OCI-LY1 (cell line): ENCODE measurements at regions not wholly inside any gene's neighbourhood (a gene's known extent, or its start where the extent isn't known, plus 50 kb on each side); places are given as distances from the start of the nearest gene placed in this dataset.

Experiments used
- H2AFZ ChIP-seq: fragments of 200-600 bp; sonication (generic), shearing (Covaris generic); 2 replicates; pipeline ENCODE4 v1.6.0; 2014; ENCODE audit warnings: antibody characterized with exemption, mild to moderate bottlenecking, low read length
- H3F3A ChIP-seq: fragments of 200-600 bp; sonication (generic), shearing (Covaris generic); 2 replicates; pipeline ENCODE4 v1.6.0; 2014; ENCODE audit warnings: mild to moderate bottlenecking, antibody characterized with exemption, low read length, moderate library complexity; ENCODE audit not compliant: insufficient read depth
- H3K27ac ChIP-seq: fragments of 200-600 bp; sonication (generic); 2 replicates; pipeline ENCODE4 v1.5.1; 2014; ENCODE audit warnings: low read length, mixed run types, mild to moderate bottlenecking, low read depth; ENCODE audit not compliant: poor library complexity, severe bottlenecking
- H3K27me3 ChIP-seq: fragments of 200-600 bp; sonication (generic); 2 replicates; pipeline ENCODE4 v1.6.0; 2014; ENCODE audit warnings: antibody characterized with exemption, mild to moderate bottlenecking, low read length, moderate library complexity; ENCODE audit not compliant: insufficient read depth
- H3K36me3 ChIP-seq: fragments of 200-600 bp; sonication (generic); 2 replicates; pipeline ENCODE4 v1.6.1; 2014; ENCODE audit warnings: mild to moderate bottlenecking, antibody characterized with exemption, low read length, moderate library complexity, mixed read lengths; ENCODE audit not compliant: insufficient read depth
- H3K4me1 ChIP-seq: fragments of 200-600 bp; sonication (generic); 2 replicates; pipeline ENCODE4 v1.5.1; 2014; ENCODE audit warnings: mild to moderate bottlenecking, low read length, moderate library complexity; ENCODE audit not compliant: insufficient read depth, severe bottlenecking
- H3K4me2 ChIP-seq: fragments of 200-600 bp; sonication (generic), shearing (Covaris generic); 2 replicates; pipeline ENCODE4 v1.6.1; 2014; ENCODE audit warnings: low read length
- H3K4me3 ChIP-seq: fragments of 200-600 bp; sonication (generic); 2 replicates; pipeline ENCODE4 v1.5.1; 2014; ENCODE audit warnings: low read length, low read depth, mild to moderate bottlenecking, mixed read lengths; ENCODE audit not compliant: poor library complexity, severe bottlenecking
- H3K79me2 ChIP-seq: fragments of 200-600 bp; shearing (Covaris generic); 2 replicates; pipeline ENCODE4 v1.6.1; 2016; ENCODE audit warnings: mixed run types, low read length, mixed read lengths; ENCODE audit not compliant: insufficient read depth
- H3K9ac ChIP-seq: fragments of 200-600 bp; sonication (generic), shearing (Covaris generic); 2 replicates; pipeline ENCODE4 v1.6.1; 2014; ENCODE audit warnings: mild to moderate bottlenecking, low read length, mixed read lengths
- H3K9me2 ChIP-seq: fragments of 200-600 bp; sonication (generic), shearing (Covaris generic); 2 replicates; pipeline ENCODE4 v1.6.1; 2014; ENCODE audit warnings: low read depth, mild to moderate bottlenecking, low read length, mixed read lengths
- H3K9me3 ChIP-seq: fragments of 200-600 bp; shearing (Covaris generic); 2 replicates; pipeline ENCODE4 v1.6.1; 2014; ENCODE audit warnings: low read length, mixed read lengths
- H4K20me1 ChIP-seq: fragments of 200-600 bp; sonication (generic), shearing (Covaris generic); 2 replicates; pipeline ENCODE4 v1.6.0; 2016; ENCODE audit warnings: mild to moderate bottlenecking, low read length; ENCODE audit not compliant: insufficient read depth
- EZH2 ChIP-seq: fragments of 200-600 bp; sonication (generic), shearing (Covaris generic); IDR thresholded peaks from 2 replicates; pipeline ENCODE4 v1.8.0; 2017; ENCODE audit warnings: borderline replicate concordance, mixed run types, mild to moderate bottlenecking, antibody characterized with exemption, low read length, moderate library complexity, mixed read lengths
- TF ChIP-seq, protein P1 (sequence below): fragments of 200-600 bp; sonication (generic), shearing (Covaris generic); IDR thresholded peaks from 2 replicates; pipeline ENCODE4 v1.5.1; 2017; ENCODE audit warnings: mild to moderate bottlenecking, antibody characterized with exemption, low read length, moderate library complexity, mixed read lengths

DNA sequence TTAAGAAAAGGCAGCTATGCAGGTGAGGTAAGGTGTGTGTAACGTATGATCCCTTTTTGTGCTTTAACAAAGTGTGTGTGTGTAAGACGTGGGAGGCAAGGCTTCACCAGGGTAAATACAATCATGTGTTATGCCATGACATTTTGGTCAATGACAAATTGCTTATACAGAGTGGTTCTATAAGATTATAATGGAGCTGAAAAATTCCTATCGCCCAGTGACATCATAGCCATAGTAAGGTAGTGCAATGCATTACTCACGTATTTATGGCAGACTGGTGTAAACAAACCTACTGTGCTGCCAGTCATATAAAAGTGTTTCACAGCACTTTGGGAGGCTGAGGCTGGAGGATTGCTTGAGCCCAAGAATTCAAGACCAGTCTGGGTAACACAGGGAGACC, 60.2 kb upstream of the LCTL start:
- no peaks in the 10 kb centered on the region for H3K9me3 ChIP-seq
- H3K27me3 ChIP-seq = no peaks in the 10 kb centered on the region
- H3K36me3 ChIP-seq = no peaks in the 10 kb centered on the region
- H3K79me2 ChIP-seq = no peaks in the 10 kb centered on the region
- TF ChIP-seq EZH2 = no peak
- TF ChIP-seq, protein P1, sequence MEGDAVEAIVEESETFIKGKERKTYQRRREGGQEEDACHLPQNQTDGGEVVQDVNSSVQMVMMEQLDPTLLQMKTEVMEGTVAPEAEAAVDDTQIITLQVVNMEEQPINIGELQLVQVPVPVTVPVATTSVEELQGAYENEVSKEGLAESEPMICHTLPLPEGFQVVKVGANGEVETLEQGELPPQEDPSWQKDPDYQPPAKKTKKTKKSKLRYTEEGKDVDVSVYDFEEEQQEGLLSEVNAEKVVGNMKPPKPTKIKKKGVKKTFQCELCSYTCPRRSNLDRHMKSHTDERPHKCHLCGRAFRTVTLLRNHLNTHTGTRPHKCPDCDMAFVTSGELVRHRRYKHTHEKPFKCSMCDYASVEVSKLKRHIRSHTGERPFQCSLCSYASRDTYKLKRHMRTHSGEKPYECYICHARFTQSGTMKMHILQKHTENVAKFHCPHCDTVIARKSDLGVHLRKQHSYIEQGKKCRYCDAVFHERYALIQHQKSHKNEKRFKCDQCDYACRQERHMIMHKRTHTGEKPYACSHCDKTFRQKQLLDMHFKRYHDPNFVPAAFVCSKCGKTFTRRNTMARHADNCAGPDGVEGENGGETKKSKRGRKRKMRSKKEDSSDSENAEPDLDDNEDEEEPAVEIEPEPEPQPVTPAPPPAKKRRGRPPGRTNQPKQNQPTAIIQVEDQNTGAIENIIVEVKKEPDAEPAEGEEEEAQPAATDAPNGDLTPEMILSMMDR = no peak
- no peak overlapping the region for H3K4me2 ChIP-seq
- no peaks in the 10 kb centered on the region for H3K9me2 ChIP-seq
- H3K4me3 ChIP-seq = no peak overlapping the region
- no peak overlapping the region for H3K27ac ChIP-seq
- no peak overlapping the region for H3K9ac ChIP-seq
- no peaks in the 10 kb centered on the region for H3F3A ChIP-seq
- no peaks in the 10 kb centered on the region for H4K20me1 ChIP-seq
- no peak overlapping the region for H2AFZ ChIP-seq
- no peaks in the 10 kb centered on the region for H3K4me1 ChIP-seq

DNA sequence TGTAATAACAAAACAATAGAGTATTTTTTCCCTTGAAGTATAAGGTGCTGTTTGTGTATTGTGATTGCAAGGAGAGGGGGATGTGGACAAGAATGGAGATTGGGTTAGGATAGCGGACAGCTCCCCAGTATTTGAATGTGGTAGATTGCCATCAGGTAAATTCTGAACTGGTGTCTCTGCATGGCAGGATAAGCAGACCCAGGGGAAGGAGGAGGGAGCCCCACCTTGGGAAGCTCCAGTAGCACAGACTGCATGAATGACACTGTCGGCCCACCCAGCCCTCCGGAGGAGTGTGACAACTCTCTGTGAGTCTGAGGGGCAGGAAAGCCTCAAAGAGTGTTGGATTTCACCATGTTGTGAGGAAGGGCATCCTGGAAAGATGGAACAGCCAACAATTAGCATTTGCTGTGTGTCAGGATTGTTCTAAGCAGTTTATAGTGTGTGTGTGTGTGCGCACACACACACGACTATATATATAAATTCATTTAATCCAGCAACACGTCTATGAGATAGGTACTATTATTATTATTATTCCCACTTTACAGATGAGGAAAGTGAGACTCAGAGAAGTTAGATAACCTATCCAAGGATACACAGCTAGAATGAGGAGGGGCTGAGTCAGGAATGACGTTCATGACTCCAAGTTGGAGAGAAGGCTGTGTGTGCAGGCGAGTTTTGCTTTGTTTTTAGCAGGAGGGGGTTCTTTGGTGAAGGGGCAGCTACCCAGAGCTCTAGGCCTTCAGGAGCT, 63.4 kb upstream of the LCTL start:
- no peak overlapping the region for H2AFZ ChIP-seq
- no peak overlapping the region for H3K9ac ChIP-seq
- H3K4me3 ChIP-seq = no peak overlapping the region
- no peaks in the 10 kb centered on the region for H3K9me2 ChIP-seq
- H4K20me1 ChIP-seq = no peaks in the 10 kb centered on the region
- H3K79me2 ChIP-seq = no peaks in the 10 kb centered on the region
- no peaks in the 10 kb centered on the region for H3F3A ChIP-seq
- no peaks in the 10 kb centered on the region for H3K9me3 ChIP-seq
- no peaks in the 10 kb centered on the region; the same call in 1 of the 2 replicates for H3K27me3 ChIP-seq
- no peak overlapping the region for H3K27ac ChIP-seq
- TF ChIP-seq EZH2 = no peak
- TF ChIP-seq, protein P1 = no peak
- H3K4me2 ChIP-seq = no peak overlapping the region
- H3K36me3 ChIP-seq = no peaks in the 10 kb centered on the region
- no peaks in the 10 kb centered on the region for H3K4me1 ChIP-seq

DNA sequence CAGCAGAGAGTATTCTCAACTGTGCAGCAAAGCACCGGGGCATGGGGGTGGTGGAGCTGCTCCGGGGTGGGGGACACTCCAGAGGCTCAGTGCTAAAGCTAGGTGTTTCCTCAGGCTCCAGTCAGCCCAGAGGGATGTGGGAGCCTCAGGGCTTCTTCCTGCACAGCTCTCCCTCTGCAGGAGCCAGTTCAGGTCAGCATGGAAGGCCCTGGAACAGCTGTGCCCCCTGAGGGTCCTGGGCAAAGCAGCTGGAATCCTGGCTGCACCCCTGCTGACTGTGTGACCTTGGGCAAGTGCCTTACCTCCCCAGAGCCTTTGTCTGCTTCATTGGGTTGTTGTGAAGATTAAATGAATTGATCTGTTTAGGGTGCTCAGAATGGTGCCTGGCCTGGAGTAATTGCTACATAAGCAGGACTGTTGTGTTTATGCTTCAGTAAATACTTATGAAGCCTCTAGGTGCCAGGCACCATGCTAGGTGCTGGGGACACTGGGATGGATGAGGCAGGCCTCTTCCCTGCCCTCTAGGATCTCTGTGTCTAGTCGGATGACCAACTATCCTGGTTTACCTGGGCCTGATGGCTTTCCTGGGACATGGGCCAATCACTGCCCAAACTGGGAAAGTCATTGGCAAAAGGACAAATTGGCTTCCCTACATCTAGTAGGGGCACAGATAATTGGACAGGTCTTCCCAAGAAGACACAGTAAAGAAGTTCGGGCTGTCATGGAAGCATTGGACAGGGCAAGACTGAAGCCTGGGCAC, 64.2 kb upstream of the LCTL start:
- H3K4me3 ChIP-seq = no peak overlapping the region
- no peak overlapping the region for H3K4me2 ChIP-seq
- H3K27me3 ChIP-seq = no peaks in the 10 kb centered on the region; the same call in 1 of the 2 replicates
- H4K20me1 ChIP-seq = no peaks in the 10 kb centered on the region
- H3K9me3 ChIP-seq = no peaks in the 10 kb centered on the region
- H3K4me1 ChIP-seq = no peaks in the 10 kb centered on the region
- H3K9me2 ChIP-seq = no peaks in the 10 kb centered on the region
- no peaks in the 10 kb centered on the region for H3F3A ChIP-seq
- H3K9ac ChIP-seq = no peak overlapping the region
- H3K36me3 ChIP-seq = no peaks in the 10 kb centered on the region
- no peak overlapping the region for H3K27ac ChIP-seq
- no peaks in the 10 kb centered on the region for H3K79me2 ChIP-seq
- TF ChIP-seq EZH2 = no peak
- TF ChIP-seq, protein P1 = no peak
- H2AFZ ChIP-seq = no peak overlapping the region
